ENCODE measurements at regions not wholly inside any gene's neighbourhood (a gene's known extent, or its start where the extent isn't known, plus 50 kb on each side); places are given as distances from the start of the nearest gene placed in this dataset.

DNA sequence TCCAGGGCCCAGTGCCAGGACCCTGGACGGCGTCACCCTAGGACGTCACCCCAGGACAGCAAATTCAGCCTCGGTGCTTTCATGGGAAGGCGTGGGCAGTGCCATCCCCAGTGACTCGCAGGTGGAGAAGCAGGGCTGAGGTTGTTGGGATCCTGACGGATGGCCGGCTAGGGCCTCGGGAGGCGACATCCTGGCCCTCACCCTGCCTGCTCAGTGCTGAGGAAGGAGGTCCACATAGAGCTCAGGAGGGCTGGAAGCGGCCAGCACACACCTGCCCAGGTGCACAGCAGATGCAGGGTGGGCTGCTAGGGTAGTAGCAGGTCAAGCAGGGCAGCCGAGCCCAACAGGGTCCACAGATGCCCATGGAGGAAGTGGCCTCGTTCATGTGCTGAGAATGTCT is 482.0 kb upstream of the SALL3 start:
- Histone ChIP-seq H3K4me2 (ENCODE audit: insufficient read depth, low read length) (no peak overlapping the region), H3K9ac (ENCODE audit: low read depth, low read length) (no peak overlapping the region), H3K79me2 (ENCODE audit: insufficient read depth, low read length) (no peaks in the 10 kb centered on the region), H3K36me3 (ENCODE audit: insufficient read depth, low read length) (no peaks in the 10 kb centered on the region), H2AFZ (ENCODE audit: low read depth, low read length) (no peak overlapping the region), H3K27ac (ENCODE audit: low read length) (no peak overlapping the region), H3K27me3 (ENCODE audit: insufficient read depth, low read length, poor library complexity) (no peaks in the 10 kb centered on the region), H3K4me1 (ENCODE audit: insufficient read depth, low read length) (no peaks in the 10 kb centered on the region), H3K4me3 (ENCODE audit: low read depth in 1 of 2, low read length in 2 of 2) (no peak overlapping the region), H4K20me1 (ENCODE audit: insufficient read depth, low read length) (no peaks in the 10 kb centered on the region), H3K9me3 (ENCODE audit: insufficient read depth, low read length, severe bottlenecking) (no peaks in the 10 kb centered on the region)
- DNase-seq = no peak
- TF ChIP-seq, protein P1, sequence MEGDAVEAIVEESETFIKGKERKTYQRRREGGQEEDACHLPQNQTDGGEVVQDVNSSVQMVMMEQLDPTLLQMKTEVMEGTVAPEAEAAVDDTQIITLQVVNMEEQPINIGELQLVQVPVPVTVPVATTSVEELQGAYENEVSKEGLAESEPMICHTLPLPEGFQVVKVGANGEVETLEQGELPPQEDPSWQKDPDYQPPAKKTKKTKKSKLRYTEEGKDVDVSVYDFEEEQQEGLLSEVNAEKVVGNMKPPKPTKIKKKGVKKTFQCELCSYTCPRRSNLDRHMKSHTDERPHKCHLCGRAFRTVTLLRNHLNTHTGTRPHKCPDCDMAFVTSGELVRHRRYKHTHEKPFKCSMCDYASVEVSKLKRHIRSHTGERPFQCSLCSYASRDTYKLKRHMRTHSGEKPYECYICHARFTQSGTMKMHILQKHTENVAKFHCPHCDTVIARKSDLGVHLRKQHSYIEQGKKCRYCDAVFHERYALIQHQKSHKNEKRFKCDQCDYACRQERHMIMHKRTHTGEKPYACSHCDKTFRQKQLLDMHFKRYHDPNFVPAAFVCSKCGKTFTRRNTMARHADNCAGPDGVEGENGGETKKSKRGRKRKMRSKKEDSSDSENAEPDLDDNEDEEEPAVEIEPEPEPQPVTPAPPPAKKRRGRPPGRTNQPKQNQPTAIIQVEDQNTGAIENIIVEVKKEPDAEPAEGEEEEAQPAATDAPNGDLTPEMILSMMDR (IDR thresholded peaks at IDR 0.05; ENCODE audit: borderline replicate concordance, extremely low read depth, low read length, poor library complexity, severe bottlenecking) = no peak
- TF ChIP-seq EZH2 (IDR thresholded peaks at IDR 0.05; ENCODE audit: borderline replicate concordance, low read depth, low read length, severe bottlenecking) = no peak
- no peak for ATAC-seq (ENCODE audit: insufficient read depth, low read depth)

DNA sequence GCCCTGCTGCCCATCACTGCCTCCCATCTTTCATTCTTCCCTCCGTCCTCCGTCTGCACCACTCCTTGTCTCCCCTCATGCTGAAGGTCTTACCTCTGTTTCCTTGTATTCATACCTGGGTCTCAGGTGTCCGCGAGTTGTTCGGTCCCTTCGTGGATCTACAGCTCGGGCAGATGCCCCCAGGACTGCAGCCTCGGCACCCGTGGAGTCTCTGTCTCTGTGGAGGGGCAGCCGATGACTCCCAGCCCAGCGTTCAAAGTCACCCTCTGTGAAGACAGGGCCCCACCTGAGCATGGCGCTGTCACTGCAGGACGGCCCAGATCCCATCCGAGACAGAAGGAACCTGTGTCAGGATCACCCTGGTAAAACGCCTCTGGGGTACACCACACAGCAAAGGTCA is 480.0 kb upstream of the SALL3 start:
- Histone ChIP-seq H3K4me3 (ENCODE audit: low read depth in 1 of 2, low read length in 2 of 2) (no peak overlapping the region), H2AFZ (ENCODE audit: low read depth, low read length) (no peak overlapping the region), H3K9me3 (ENCODE audit: insufficient read depth, low read length, severe bottlenecking) (no peaks in the 10 kb centered on the region), H3K27me3 (ENCODE audit: insufficient read depth, low read length, poor library complexity) (no peaks in the 10 kb centered on the region), H3K27ac (ENCODE audit: low read length) (no peak overlapping the region), H3K4me1 (ENCODE audit: insufficient read depth, low read length) (no peaks in the 10 kb centered on the region), H3K9ac (ENCODE audit: low read depth, low read length) (no peak overlapping the region), H3K79me2 (ENCODE audit: insufficient read depth, low read length) (no peaks in the 10 kb centered on the region), H3K36me3 (ENCODE audit: insufficient read depth, low read length) (no peaks in the 10 kb centered on the region), H3K4me2 (ENCODE audit: insufficient read depth, low read length) (no peak overlapping the region), H4K20me1 (ENCODE audit: insufficient read depth, low read length) (no peaks in the 10 kb centered on the region)
- DNase-seq (no peak), ATAC-seq (ENCODE audit: insufficient read depth, low read depth) (no peak)
- no peak for TF ChIP-seq EZH2 (IDR thresholded peaks at IDR 0.05; ENCODE audit: borderline replicate concordance, low read depth, low read length, severe bottlenecking)
- TF ChIP-seq, protein P1 (IDR thresholded peaks at IDR 0.05; ENCODE audit: borderline replicate concordance, extremely low read depth, low read length, poor library complexity, severe bottlenecking) = no peak

DNA sequence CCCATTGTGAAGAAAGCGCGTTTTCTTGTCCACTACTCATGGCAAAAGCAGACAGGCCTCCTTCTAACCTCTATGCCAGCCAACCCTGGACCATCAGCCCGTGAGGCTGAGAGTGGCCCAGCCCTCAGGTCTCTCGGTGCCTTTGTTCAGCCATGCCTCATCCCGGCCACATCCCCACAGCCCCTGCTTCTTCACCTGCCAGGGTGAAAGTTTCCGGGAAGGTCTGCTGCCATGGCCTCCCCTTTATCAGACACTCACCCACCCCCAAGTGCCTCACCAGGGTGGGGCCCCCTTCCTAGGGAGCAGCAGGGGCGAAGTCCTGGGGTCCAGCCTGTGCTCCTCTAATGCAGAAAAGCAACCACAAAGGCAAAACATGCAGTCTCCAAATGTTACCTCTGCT is 478.4 kb upstream of the SALL3 start:
- H3K4me2 ChIP-seq (ENCODE audit: insufficient read depth, low read length) = no peak overlapping the region
- TF ChIP-seq, protein P1 (IDR thresholded peaks at IDR 0.05; ENCODE audit: borderline replicate concordance, extremely low read depth, low read length, poor library complexity, severe bottlenecking) = no peak
- TF ChIP-seq EZH2 (IDR thresholded peaks at IDR 0.05; ENCODE audit: borderline replicate concordance, low read depth, low read length, severe bottlenecking) = no peak
- H3K36me3 ChIP-seq (ENCODE audit: insufficient read depth, low read length) = no peaks in the 10 kb centered on the region
- no peaks in the 10 kb centered on the region for H3K27me3 ChIP-seq (ENCODE audit: insufficient read depth, low read length, poor library complexity)
- H2AFZ ChIP-seq (ENCODE audit: low read depth, low read length) = no peak overlapping the region
- no peak overlapping the region for H3K4me3 ChIP-seq (ENCODE audit: low read depth in 1 of 2, low read length in 2 of 2)
- no peaks in the 10 kb centered on the region for H3K79me2 ChIP-seq (ENCODE audit: insufficient read depth, low read length)
- ATAC-seq (ENCODE audit: insufficient read depth, low read depth) = no peak
- no peak overlapping the region for H3K27ac ChIP-seq (ENCODE audit: low read length)
- no peak for DNase-seq
- no peaks in the 10 kb centered on the region for H3K9me3 ChIP-seq (ENCODE audit: insufficient read depth, low read length, severe bottlenecking)
- H3K4me1 ChIP-seq (ENCODE audit: insufficient read depth, low read length) = no peaks in the 10 kb centered on the region
- H4K20me1 ChIP-seq (ENCODE audit: insufficient read depth, low read length) = no peaks in the 10 kb centered on the region
- no peak overlapping the region for H3K9ac ChIP-seq (ENCODE audit: low read depth, low read length)

DNA sequence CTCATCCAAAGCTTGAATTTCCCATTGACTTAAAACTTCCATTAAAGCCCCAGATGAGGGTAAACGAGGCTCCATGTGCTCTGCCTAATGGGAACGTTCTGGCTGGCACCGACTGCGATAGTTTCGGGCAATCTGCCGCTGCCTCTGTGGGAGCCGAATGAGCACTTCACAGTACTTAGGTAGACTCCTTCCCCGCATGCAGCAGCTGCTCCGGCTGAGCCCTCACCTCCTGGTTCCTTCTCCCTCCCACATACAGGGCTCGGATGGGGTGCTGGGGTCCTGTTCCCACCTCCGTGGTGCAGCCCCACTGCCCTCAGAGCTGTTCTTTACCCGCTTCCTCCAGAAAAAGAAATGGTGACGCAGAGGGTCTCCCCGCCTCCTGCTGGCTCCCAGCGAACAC is 476.5 kb upstream of the SALL3 start:
- Histone ChIP-seq H3K9ac (ENCODE audit: low read depth, low read length) (no peak overlapping the region), H4K20me1 (ENCODE audit: insufficient read depth, low read length) (no peaks in the 10 kb centered on the region), H3K4me3 (ENCODE audit: low read depth in 1 of 2, low read length in 2 of 2) (no peak overlapping the region), H3K27me3 (ENCODE audit: insufficient read depth, low read length, poor library complexity) (no peaks in the 10 kb centered on the region), H3K4me1 (ENCODE audit: insufficient read depth, low read length) (no peaks in the 10 kb centered on the region), H3K9me3 (ENCODE audit: insufficient read depth, low read length, severe bottlenecking) (no peaks in the 10 kb centered on the region), H3K79me2 (ENCODE audit: insufficient read depth, low read length) (no peaks in the 10 kb centered on the region), H3K27ac (ENCODE audit: low read length) (no peak overlapping the region), H3K4me2 (ENCODE audit: insufficient read depth, low read length) (no peak overlapping the region), H2AFZ (ENCODE audit: low read depth, low read length) (no peak overlapping the region), H3K36me3 (ENCODE audit: insufficient read depth, low read length) (no peaks in the 10 kb centered on the region)
- ATAC-seq (ENCODE audit: insufficient read depth, low read depth) = no peak
- TF ChIP-seq, protein P1 (IDR thresholded peaks at IDR 0.05; ENCODE audit: borderline replicate concordance, extremely low read depth, low read length, poor library complexity, severe bottlenecking) = no peak
- no peak for TF ChIP-seq EZH2 (IDR thresholded peaks at IDR 0.05; ENCODE audit: borderline replicate concordance, low read depth, low read length, severe bottlenecking)
- DNase-seq = no peak

Data from DND-41 (cell line).